ENCODE measurements at regions not wholly inside any gene's neighbourhood (a gene's known extent, or its start where the extent isn't known, plus 50 kb on each side); places are given as distances from the start of the nearest gene placed in this dataset.

- TF ChIP-seq CTCF (IDR thresholded peaks at IDR 0.05; ENCODE audit: poor library complexity, severe bottlenecking) (no peak), REST (IDR thresholded peaks at IDR 0.05; ENCODE audit: borderline replicate concordance) (no peak), POLR2AphosphoS5 (IDR thresholded peaks at IDR 0.05) (no peak), MXI1 (conservative IDR thresholded peaks at IDR 0.05; ENCODE audit: poor library complexity, severe bottlenecking) (no peak), EZH2 (IDR thresholded peaks at IDR 0.05; ENCODE audit: borderline replicate concordance, insufficient read depth, low read length, poor library complexity, severe bottlenecking) (no peak), TAF1 (IDR thresholded peaks at IDR 0.05; ENCODE audit: low read depth) (no peak)
These were observed 155.1 kb downstream of the DEFB131A start for GRCh38 chr4:9599266-9599665.
